Transverse colon (tissue), 4 donors: ENCODE measurements at regions not wholly inside any gene's neighbourhood (a gene's known extent, or its start where the extent isn't known, plus 50 kb on each side); places are given as distances from the start of the nearest gene placed in this dataset.

Experiments
- DNase-seq: peaks from one replicate; pipeline ENCODE4 v3.0.0-alpha.2; 2019
- H3K27ac ChIP-seq, 4 donors: fragments of 200-600 bp; sonication (generic); 2 replicates each; pipeline ENCODE4 v1.5.1; 2016 to 2018; ENCODE audit warnings: inconsistent platforms in 4 of 4
- H3K27me3 ChIP-seq: fragments of 200-600 bp; sonication (generic); 2 replicates; pipeline ENCODE4 v1.5.1; 2017; ENCODE audit warnings: inconsistent platforms
- H3K36me3 ChIP-seq, 4 donors: fragments of 200-600 bp; sonication (generic); 2 replicates each; pipeline ENCODE4 v1.5.1; 2017 to 2019; ENCODE audit warnings: inconsistent platforms in 4 of 4
- H3K4me1 ChIP-seq, 4 donors: fragments of 200-600 bp; sonication (generic); 2 replicates each; pipeline ENCODE4 v1.5.1; 2017 to 2020; ENCODE audit warnings: inconsistent platforms in 4 of 4
- H3K4me3 ChIP-seq, 4 donors: fragments of 200-600 bp; sonication (generic); 1 replicate in 1 of 4; 2 replicates in 3 of 4; pipeline versions ENCODE4 v1.5.1 to v1.6.1; 2017 to 2019; ENCODE audit warnings: inconsistent platforms in 4 of 4
- H3K9me3 ChIP-seq, 2 donors: fragments of 200-600 bp; sonication (generic); 2 replicates each; pipeline ENCODE4 v1.5.1; 2017 to 2019; ENCODE audit warnings: inconsistent platforms in 2 of 2
- EP300 ChIP-seq: sonication (generic); formaldehyde crosslinking; IDR thresholded peaks from one replicate; pipeline ENCODE4 v1.6.1; 2017; ENCODE audit warnings: antibody characterized with exemption, low read depth
- POLR2A ChIP-seq: fragments of 450-650 bp; IDR thresholded peaks from one replicate; pipeline ENCODE4 v1.6.1; 2016; ENCODE audit warnings: antibody characterized with exemption, mild to moderate bottlenecking, moderate library complexity
- POLR2AphosphoS5 ChIP-seq, 3 donors: sonication (generic); formaldehyde crosslinking; IDR thresholded peaks; one replicate each; pipeline ENCODE4 v1.6.1; 2016; ENCODE audit warnings: antibody characterized with exemption in 3 of 3
- WGBS, 2 donors: methylation state at CpG; one replicate each; pipeline ENCODE4 v1.1.5; 2018; ENCODE audit warnings: low coverage in 1 of 2; 5-methylcytosine and 5-hydroxymethylcytosine counted together
- in situ Hi-C, 4 donors: fragments of 200-750 bp; cut with MboI; loops; one replicate each; pipeline versions ENCODE4 v1.15.0 to v1.15.1; 2017; ENCODE audit warnings: low sequenced_read_pairs in 3 of 4, low pct_ligation_motif_present in 1 of 4, low pct_unique_long_range_greater_than_20kb in 1 of 4
- intact Hi-C: fragments of 100-400 bp; cut with DNase I; formaldehyde crosslinking; loops from one replicate; pipeline ENCODE4 v1.15.1; 2023; ENCODE audit warnings: low total_unique reads
- TF ChIP-seq, protein P1 (sequence below), 5 experiments: fragments of 200-600 bp in 3 of 5; fragments of 450-650 bp in 2 of 5; sonication (generic) in 3 of 5; IDR thresholded peaks; 1 replicate in 2 of 5; 2 replicates in 3 of 5; pipeline ENCODE4 v1.5.1; 2016 to 2017; ENCODE audit warnings: antibody characterized with exemption in 5 of 5, inconsistent platforms in 3 of 5, mild to moderate bottlenecking in 2 of 5, moderate library complexity in 1 of 5

DNA sequence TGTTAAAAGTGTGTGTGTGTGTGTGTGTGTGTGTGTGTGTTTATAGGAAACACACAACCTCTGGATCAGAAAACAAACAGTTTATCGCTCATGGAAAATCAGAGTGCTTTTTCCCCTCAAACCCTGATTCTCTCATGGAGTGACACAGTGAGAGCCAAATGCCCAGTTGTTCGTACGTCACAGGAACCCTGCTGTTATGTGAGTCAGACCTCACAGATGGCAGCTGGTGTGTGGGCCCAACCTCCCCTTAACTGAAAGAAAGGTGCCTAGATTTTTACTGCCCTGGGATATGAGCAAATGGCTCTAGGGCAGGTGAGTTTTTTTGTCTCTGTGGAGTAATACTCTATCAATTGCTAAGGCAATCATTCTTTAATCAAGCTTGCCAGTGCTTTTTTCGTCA, 1788.1 kb downstream of the BRINP3 start:
- 62 to 75% methylated on average over 3 to 4 of the region's 4 CpGs for WGBS, 2 donors
- in situ Hi-C loops, result no loop called here

DNA sequence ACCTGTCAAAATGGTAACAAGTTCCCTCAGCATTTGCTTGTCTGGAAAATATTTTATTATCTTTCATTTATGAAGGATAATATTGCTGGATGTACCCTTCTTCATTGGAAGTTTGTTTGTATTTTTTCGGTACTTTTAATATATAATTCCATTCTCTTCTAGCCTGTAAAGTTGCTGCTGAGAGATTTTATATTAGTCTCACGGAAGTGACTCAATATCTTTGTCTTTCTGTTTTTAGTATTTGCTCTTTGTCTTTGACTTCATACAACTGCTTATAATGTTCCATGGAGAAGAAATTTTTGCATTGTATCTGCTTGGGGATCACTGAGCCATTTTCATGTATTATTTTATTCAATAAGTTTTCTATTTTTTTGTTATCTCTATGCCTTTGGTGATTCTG, 1777.5 kb downstream of the BRINP3 start:
- in situ Hi-C loops (no loop called here), intact Hi-C loops (no loop called here)
- WGBS, 2 donors, result 87 to 88% methylated on average over 2 of the region's 2 CpGs
- TF ChIP-seq, protein P1, sequence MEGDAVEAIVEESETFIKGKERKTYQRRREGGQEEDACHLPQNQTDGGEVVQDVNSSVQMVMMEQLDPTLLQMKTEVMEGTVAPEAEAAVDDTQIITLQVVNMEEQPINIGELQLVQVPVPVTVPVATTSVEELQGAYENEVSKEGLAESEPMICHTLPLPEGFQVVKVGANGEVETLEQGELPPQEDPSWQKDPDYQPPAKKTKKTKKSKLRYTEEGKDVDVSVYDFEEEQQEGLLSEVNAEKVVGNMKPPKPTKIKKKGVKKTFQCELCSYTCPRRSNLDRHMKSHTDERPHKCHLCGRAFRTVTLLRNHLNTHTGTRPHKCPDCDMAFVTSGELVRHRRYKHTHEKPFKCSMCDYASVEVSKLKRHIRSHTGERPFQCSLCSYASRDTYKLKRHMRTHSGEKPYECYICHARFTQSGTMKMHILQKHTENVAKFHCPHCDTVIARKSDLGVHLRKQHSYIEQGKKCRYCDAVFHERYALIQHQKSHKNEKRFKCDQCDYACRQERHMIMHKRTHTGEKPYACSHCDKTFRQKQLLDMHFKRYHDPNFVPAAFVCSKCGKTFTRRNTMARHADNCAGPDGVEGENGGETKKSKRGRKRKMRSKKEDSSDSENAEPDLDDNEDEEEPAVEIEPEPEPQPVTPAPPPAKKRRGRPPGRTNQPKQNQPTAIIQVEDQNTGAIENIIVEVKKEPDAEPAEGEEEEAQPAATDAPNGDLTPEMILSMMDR (IDR thresholded peaks at IDR 0.05), result no peak
- no peak for TF ChIP-seq POLR2AphosphoS5 (IDR thresholded peaks at IDR 0.05)
- TF ChIP-seq EP300, result no peak
- no peak for TF ChIP-seq POLR2A
- Histone ChIP-seq H3K9me3 (no peaks in the 10 kb centered on the region), H3K27me3 (no peaks in the 10 kb centered on the region), H3K4me3 (no peak overlapping the region), H3K36me3 (no peaks in the 10 kb centered on the region), H3K27ac (no peak overlapping the region), H3K4me1 (no peaks in the 10 kb centered on the region)
- DNase-seq, result no peak

More for the DNA sequence above, 1788.1 kb downstream of the BRINP3 start:
- Histone ChIP-seq H3K36me3 (no peaks in the 10 kb centered on the region), H3K9me3 (no peaks in the 10 kb centered on the region), H3K4me1 (no peaks in the 10 kb centered on the region), H3K4me3 (no peak overlapping the region), H3K27ac (no peak overlapping the region), H3K27me3 (no peaks in the 10 kb centered on the region)
- no peak for DNase-seq
- intact Hi-C loops, result no loop called here
- TF ChIP-seq POLR2AphosphoS5 (IDR thresholded peaks at IDR 0.05), result no peak
- TF ChIP-seq, protein P1 (IDR thresholded peaks at IDR 0.05), result no peak
- TF ChIP-seq EP300, result no peak
- TF ChIP-seq POLR2A, result no peak

DNA sequence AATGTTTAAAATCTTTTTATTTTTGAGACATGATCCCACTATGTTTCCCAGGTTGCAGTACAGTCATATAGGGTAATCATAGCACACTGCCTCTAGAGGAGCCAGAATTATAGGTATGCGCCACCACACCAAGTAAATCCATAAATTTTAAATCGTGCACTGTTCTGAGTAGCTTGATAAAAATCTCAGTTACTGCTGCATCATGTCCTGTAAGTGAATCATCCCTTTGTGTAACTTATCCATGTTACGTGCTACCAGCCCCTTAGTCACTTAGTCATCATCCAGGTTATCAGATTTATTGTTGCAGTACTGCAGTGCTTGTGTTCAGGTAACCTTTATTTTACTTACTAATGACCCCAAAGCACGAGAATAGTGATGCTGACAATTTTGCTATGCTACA, 1770.9 kb downstream of the BRINP3 start:
- no peaks in the 10 kb centered on the region for H3K9me3 ChIP-seq
- intact Hi-C loops (no loop called here), in situ Hi-C loops (no loop called here)
- no peaks in the 10 kb centered on the region for H3K36me3 ChIP-seq
- DNase-seq, result no peak
- WGBS, 2 donors, result 0 to 66% methylated on average over 1 to 4 of the region's 4 CpGs
- no peaks in the 10 kb centered on the region for H3K4me1 ChIP-seq
- no peaks in the 10 kb centered on the region for H3K27me3 ChIP-seq
- no peak overlapping the region for H3K4me3 ChIP-seq
- TF ChIP-seq POLR2A (no peak), POLR2AphosphoS5 (IDR thresholded peaks at IDR 0.05) (no peak), EP300 (no peak)
- TF ChIP-seq, protein P1 (IDR thresholded peaks at IDR 0.05), result no peak
- H3K27ac ChIP-seq, result no peak overlapping the region

DNA sequence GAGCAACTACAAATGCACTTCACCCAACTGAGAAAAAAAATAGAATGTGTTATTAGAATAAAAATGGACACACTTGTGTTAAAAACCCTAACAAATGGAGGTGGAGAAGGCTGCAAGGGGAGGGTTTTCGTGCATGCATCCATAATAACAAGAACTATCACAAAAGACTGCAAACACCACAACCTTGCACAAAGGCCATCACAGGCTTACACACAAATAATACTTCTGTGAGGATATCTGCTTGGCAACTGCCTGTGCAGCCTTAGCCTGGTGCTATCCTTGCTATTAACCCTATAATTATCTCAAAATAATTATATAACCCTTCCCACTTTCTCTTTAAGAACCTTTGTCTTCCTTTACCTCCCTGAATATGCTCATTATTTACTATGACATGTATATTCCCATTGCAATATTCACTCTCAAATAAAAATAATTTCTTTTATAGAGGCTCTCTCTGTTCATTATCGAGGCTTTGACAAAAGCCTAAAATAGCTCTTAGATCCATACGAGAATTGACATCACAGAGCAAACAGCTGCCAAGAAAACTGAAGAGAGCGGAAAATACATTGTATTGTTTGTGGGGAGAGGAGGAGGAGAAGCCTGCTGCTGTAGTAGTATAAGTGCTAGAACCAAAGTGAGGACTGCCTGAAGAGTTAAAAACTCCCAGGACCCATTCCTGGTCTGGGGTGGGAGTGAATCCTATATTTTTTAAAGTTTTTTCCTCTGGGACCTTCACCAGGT, 1768.7 kb downstream of the BRINP3 start:
- Histone ChIP-seq H3K4me3 (no peak overlapping the region), H3K4me1 (no peaks in the 10 kb centered on the region), H3K27ac (no peak overlapping the region), H3K36me3 (no peaks in the 10 kb centered on the region), H3K9me3 (no peaks in the 10 kb centered on the region), H3K27me3 (no peaks in the 10 kb centered on the region)
- TF ChIP-seq POLR2A, result no peak
- intact Hi-C loops (no loop called here), in situ Hi-C loops (no loop called here)
- DNase-seq, result no peak
- 58 to 69% methylated on average over 4 of the region's 4 CpGs for WGBS, 2 donors

DNA sequence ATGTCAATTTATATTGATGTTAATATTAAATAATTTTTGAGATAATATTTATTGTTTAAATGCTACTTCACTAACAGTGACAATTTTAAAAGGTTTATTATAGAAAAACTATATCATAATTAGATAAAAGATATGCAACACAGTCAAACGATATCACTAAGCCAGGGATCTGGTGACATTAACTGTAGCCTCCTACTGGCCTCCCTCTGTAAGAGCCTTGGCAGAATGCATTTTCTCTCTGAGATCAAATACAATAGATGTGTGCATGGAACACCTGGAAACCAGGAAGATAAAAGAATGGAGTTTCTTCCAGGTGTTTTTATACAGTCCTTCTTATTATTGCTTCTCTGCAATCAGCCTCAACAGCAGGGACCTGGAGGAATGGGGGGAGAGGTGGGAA, 1762.1 kb downstream of the BRINP3 start:
- Histone ChIP-seq H3K27ac (no peak overlapping the region), H3K27me3 (no peaks in the 10 kb centered on the region), H3K9me3 (no peaks in the 10 kb centered on the region), H3K4me3 (no peak overlapping the region), H3K4me1 (no peaks in the 10 kb centered on the region), H3K36me3 (no peaks in the 10 kb centered on the region)
- TF ChIP-seq POLR2AphosphoS5 (IDR thresholded peaks at IDR 0.05) (no peak), POLR2A (no peak), EP300 (no peak)
- TF ChIP-seq, protein P1 (IDR thresholded peaks at IDR 0.05), result no peak
- WGBS, 2 donors, result 55 to 63% methylated on average over 1 of the region's 1 CpG
- no peak for DNase-seq
- intact Hi-C loops (no loop called here), in situ Hi-C loops (no loop called here)
